Stomach (tissue), 8 donors: ENCODE measurements at regions not wholly inside any gene's neighbourhood (a gene's known extent, or its start where the extent isn't known, plus 50 kb on each side); places are given as distances from the start of the nearest gene placed in this dataset.

ENCODE experiments used
- DNase-seq, 2 donors: peaks; one replicate each; pipeline versions ENCODE4 v3.0.0 to v3.0.0-alpha.2; 2013 to 2019
- H3K27ac ChIP-seq, 5 donors: fragments of 200-600 bp in 4 of 5; sonication (generic) in 4 of 5; one replicate each; pipeline ENCODE4 v1.5.1; 2013 to 2019; ENCODE audit warnings: mild to moderate bottlenecking in 1 of 5, moderate library complexity in 1 of 5
- H3K27me3 ChIP-seq, 3 donors: fragments of 200-600 bp; sonication (generic); one replicate each; pipeline ENCODE4 v1.5.1; 2017 to 2019; ENCODE audit warnings: mixed run types in 1 of 3
- H3K36me3 ChIP-seq, 4 donors: fragments of 200-600 bp; sonication (generic); 1 replicate in 3 of 4; 2 replicates in 1 of 4; pipeline ENCODE4 v1.5.1; 2016 to 2019
- H3K4me1 ChIP-seq, 4 donors: fragments of 200-600 bp; sonication (generic); one replicate each; pipeline ENCODE4 v1.5.1; 2016 to 2019
- H3K4me3 ChIP-seq, 4 donors: fragments of 200-600 bp; sonication (generic) in 3 of 4; one replicate each; pipeline ENCODE4 v1.5.1; 2016 to 2019; ENCODE audit warnings: mild to moderate bottlenecking in 1 of 4
- H3K9me3 ChIP-seq, 4 donors: fragments of 200-600 bp; sonication (generic); one replicate each; pipeline ENCODE4 v1.5.1; 2016 to 2019
- CTCF ChIP-seq, 7 experiments: fragments of 450-650 bp in 4 of 7; fragments of 200-600 bp in 3 of 7; sonication (generic) in 3 of 7; IDR thresholded peaks; one replicate each; pipeline ENCODE4 v1.5.1; 2016 to 2019; ENCODE audit warnings: antibody characterized with exemption in 7 of 7, control low read depth in 2 of 7, mild to moderate bottlenecking in 1 of 7
- EP300 ChIP-seq: sonication (generic); formaldehyde crosslinking; IDR thresholded peaks from one replicate; pipeline ENCODE4 v1.6.1; 2017; ENCODE audit warnings: antibody characterized with exemption
- POLR2A ChIP-seq, 4 donors: fragments of 450-650 bp; IDR thresholded peaks; one replicate each; pipeline ENCODE4 v1.6.1; 2016; ENCODE audit warnings: antibody characterized with exemption in 4 of 4, control low read depth in 2 of 4, mild to moderate bottlenecking in 1 of 4, moderate library complexity in 1 of 4
- POLR2AphosphoS5 ChIP-seq, 3 donors: sonication (generic); formaldehyde crosslinking; IDR thresholded peaks; one replicate each; pipeline ENCODE4 v1.6.1; 2016; ENCODE audit warnings: antibody characterized with exemption in 3 of 3
- WGBS, 5 donors: extraction: QIAGEN DNeasy Blood & Tissue Kit in 3 of 5; methylation state at CpG; one replicate each; pipeline versions ENCODE4 v1.1.5 to v1.1.7; 2013 to 2018; 5-methylcytosine and 5-hydroxymethylcytosine counted together
- intact Hi-C: fragments of 100-400 bp; cut with DNase I; formaldehyde crosslinking; loops from one replicate; pipeline ENCODE4 v1.15.1; 2023; ENCODE audit warnings: low total_unique reads
- donor health status: healthy with polysubstance abuse.
- donor health status: Bipolar disorder and iron deficiency.
- donor health status: healthy.

GRCh38 chr4:58127680-58128079, 1017.5 kb upstream of the IGFBP7 start:
- H3K27ac ChIP-seq, result no peak overlapping the region
- intact Hi-C loops, result no loop called here
- H3K9me3 ChIP-seq, result no peaks in the 10 kb centered on the region
- H3K4me3 ChIP-seq, result no peak overlapping the region
- WGBS, 5 donors, result 82 to 94% (median 86%) methylated on average over 1 of the region's 1 CpG
- TF ChIP-seq EP300, result no peak
- H3K36me3 ChIP-seq, result no peaks in the 10 kb centered on the region
- no peaks in the 10 kb centered on the region for H3K4me1 ChIP-seq
- no peaks in the 10 kb centered on the region for H3K27me3 ChIP-seq
- DNase-seq, result no peak

GRCh38 chr4:58119298-58119697, 1009.1 kb upstream of the IGFBP7 start:
- no peaks in the 10 kb centered on the region for H3K9me3 ChIP-seq

GRCh38 chr4:58113126-58113525, 1002.9 kb upstream of the IGFBP7 start:
- Histone ChIP-seq H3K4me1 (no peaks in the 10 kb centered on the region), H3K27me3 (no peaks in the 10 kb centered on the region), H3K4me3 (no peak overlapping the region), H3K36me3 (no peaks in the 10 kb centered on the region), H3K27ac (no peak overlapping the region), H3K9me3 (no peaks in the 10 kb centered on the region)
- no peak for DNase-seq
- TF ChIP-seq EP300 (no peak), CTCF (IDR thresholded peaks at IDR 0.05) (no peak), POLR2A (IDR thresholded peaks at IDR 0.05) (no peak), POLR2AphosphoS5 (IDR thresholded peaks at IDR 0.05) (no peak)
- WGBS, 5 donors, result 49 to 60% (median 58%) methylated on average over 2 of the region's 2 CpGs
- intact Hi-C loops, result no loop called here

More at GRCh38 chr4:58119298-58119697, 1009.1 kb upstream of the IGFBP7 start:
- TF ChIP-seq CTCF (IDR thresholded peaks at IDR 0.05) (no peak), POLR2A (IDR thresholded peaks at IDR 0.05) (no peak), EP300 (no peak), POLR2AphosphoS5 (IDR thresholded peaks at IDR 0.05) (no peak)
- Histone ChIP-seq H3K27me3 (no peaks in the 10 kb centered on the region), H3K27ac (no peak overlapping the region), H3K36me3 (no peaks in the 10 kb centered on the region), H3K4me1 (no peaks in the 10 kb centered on the region), H3K4me3 (no peak overlapping the region)
- no peak for DNase-seq
- WGBS, 5 donors, result 74 to 81% (median 78%) methylated on average over 3 of the region's 3 CpGs
- intact Hi-C loops, result no loop called here

- intact Hi-C loops, result no loop called here
- no peak for TF ChIP-seq POLR2A (IDR thresholded peaks at IDR 0.05)
- H3K27me3 ChIP-seq, result no peaks in the 10 kb centered on the region
These were observed 1001.6 kb upstream of the IGFBP7 start for GRCh38 chr4:58111818-58112217.

DNA sequence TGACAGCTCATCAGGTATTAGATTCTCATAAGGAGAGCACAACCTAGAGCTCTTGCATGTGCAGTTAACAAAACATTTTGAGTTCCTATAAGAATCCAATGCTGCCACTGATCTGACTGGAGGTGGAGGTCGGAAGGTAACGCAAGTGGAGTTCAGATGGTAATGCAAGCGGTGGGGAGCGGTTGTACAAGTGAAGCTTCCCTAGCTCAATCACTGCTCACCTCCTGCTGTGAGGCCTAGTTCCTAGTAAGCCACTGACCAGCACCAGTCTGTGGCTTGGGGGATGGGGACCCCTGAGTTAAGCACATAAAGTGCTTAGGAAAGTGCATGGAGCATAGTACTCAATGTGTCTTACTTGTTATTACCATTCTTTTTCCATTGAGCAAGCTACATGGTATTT, 983.2 kb upstream of the IGFBP7 start:
- Histone ChIP-seq H3K4me3 (no peak overlapping the region), H3K36me3 (no peaks in the 10 kb centered on the region), H3K27me3 (no peaks in the 10 kb centered on the region), H3K9me3 (no peaks in the 10 kb centered on the region), H3K27ac (no peak overlapping the region), H3K4me1 (no peaks in the 10 kb centered on the region)
- no peak for DNase-seq
- TF ChIP-seq POLR2A (IDR thresholded peaks at IDR 0.05), result no peak
- TF ChIP-seq EP300, result no peak
- TF ChIP-seq CTCF (IDR thresholded peaks at IDR 0.05), result no peak
- no peak for TF ChIP-seq POLR2AphosphoS5 (IDR thresholded peaks at IDR 0.05)
- WGBS, 5 donors, result 91 to 97% (median 96%) methylated on average over 4 of the region's 4 CpGs
- intact Hi-C loops, result no loop called here

More at GRCh38 chr4:58111818-58112217, 1001.6 kb upstream of the IGFBP7 start:
- H3K9me3 ChIP-seq, result no peaks in the 10 kb centered on the region
- no peak for DNase-seq
- H3K27ac ChIP-seq, result no peak overlapping the region
- no peaks in the 10 kb centered on the region for H3K36me3 ChIP-seq
- no peaks in the 10 kb centered on the region for H3K4me1 ChIP-seq
- H3K4me3 ChIP-seq, result no peak overlapping the region
- WGBS, 5 donors, result 37 to 50% (median 42%) methylated on average over 2 of the region's 2 CpGs
